PFSK-1 (cell line): ENCODE measurements at regions not wholly inside any gene's neighbourhood (a gene's known extent, or its start where the extent isn't known, plus 50 kb on each side); places are given as distances from the start of the nearest gene placed in this dataset.

Source experiments
- POLR2AphosphoS5 ChIP-seq: IDR thresholded peaks from 2 replicates; pipeline ENCODE4 v1.6.1; 2012; ENCODE audit warnings: low read depth, mild to moderate bottlenecking, control low read depth, low read length, moderate library complexity
- REST ChIP-seq, 2 experiments: IDR thresholded peaks; 2 replicates each; pipeline versions ENCODE4 v1.6.1 to v1.8.0; 2011 to 2012; ENCODE audit warnings: low read depth in 2 of 2, low read length in 2 of 2, control low read depth in 1 of 2, inconsistent platforms in 1 of 2, mild to moderate bottlenecking in 1 of 2, moderate library complexity in 1 of 2; ENCODE audit not compliant: insufficient read depth in 1 of 2

- TF ChIP-seq POLR2AphosphoS5 (no peak), REST (IDR thresholded peaks at IDR 0.05; ENCODE audit: insufficient read depth in 1 of 2, low read depth in 2 of 2, low read length in 2 of 2) (no peak)
These were observed 510.3 kb upstream of the CLINT1 start for GRCh38 chr5:158369241-158369640.
